H9 (cell line): ENCODE measurements at regions not wholly inside any gene's neighbourhood (a gene's known extent, or its start where the extent isn't known, plus 50 kb on each side); places are given as distances from the start of the nearest gene placed in this dataset.

Source experiments
- DNase-seq: peaks from one replicate; pipeline ENCODE4 v3.0.0-alpha.2; 2017
- H2AFZ ChIP-seq: one replicate; pipeline ENCODE4 v1.6.1; 2013; ENCODE audit warnings: mild to moderate bottlenecking, low read length, control low read depth, moderate library complexity
- H2AK5ac ChIP-seq: 2 replicates; pipeline ENCODE4 v1.6.1; 2013; ENCODE audit warnings: low read length, control low read depth, mixed read lengths; ENCODE audit not compliant: insufficient read length
- H2BK120ac ChIP-seq: one replicate; pipeline ENCODE4 v1.6.1; 2013; ENCODE audit warnings: low read depth, mild to moderate bottlenecking, low read length, control low read depth, inconsistent platforms; ENCODE audit not compliant: poor library complexity, severe bottlenecking
- H2BK12ac ChIP-seq: 2 replicates; pipeline ENCODE4 v1.6.1; 2013; ENCODE audit warnings: low read length, control low read depth, mixed read lengths, low read depth; ENCODE audit not compliant: insufficient read length
- H2BK15ac ChIP-seq: 2 replicates; pipeline ENCODE4 v1.6.1; 2013; ENCODE audit warnings: low read depth, low read length, control low read depth
- H2BK20ac ChIP-seq: one replicate; pipeline ENCODE4 v1.6.1; 2013; ENCODE audit warnings: low read depth, mild to moderate bottlenecking, low read length, control low read depth, inconsistent platforms; ENCODE audit not compliant: poor library complexity, severe bottlenecking
- H2BK5ac ChIP-seq: 2 replicates; pipeline ENCODE4 v1.6.1; 2013; ENCODE audit warnings: low read length, control low read depth, mixed read lengths; ENCODE audit not compliant: insufficient read length
- H3K14ac ChIP-seq: 2 replicates; pipeline ENCODE4 v1.6.1; 2013; ENCODE audit warnings: low read length, control low read depth; ENCODE audit not compliant: insufficient read depth
- H3K18ac ChIP-seq: 2 replicates; pipeline ENCODE4 v1.6.1; 2013; ENCODE audit warnings: low read depth, mild to moderate bottlenecking, mixed read lengths, low read length, control low read depth; ENCODE audit not compliant: insufficient read length
- H3K23ac ChIP-seq: 2 replicates; pipeline ENCODE4 v1.6.1; 2013; ENCODE audit warnings: low read length, control low read depth, mixed read lengths, low read depth; ENCODE audit not compliant: insufficient read length
- H3K23me2 ChIP-seq: 2 replicates; pipeline ENCODE4 v1.6.1; 2013; ENCODE audit warnings: low read depth, mild to moderate bottlenecking, mixed read lengths, low read length, control low read depth; ENCODE audit not compliant: insufficient read length, poor library complexity, severe bottlenecking
- H3K27ac ChIP-seq: 2 replicates; pipeline ENCODE4 v1.5.1; 2013; ENCODE audit warnings: low read length, control low read depth, mixed read lengths, low read depth; ENCODE audit not compliant: insufficient read length
- H3K27me3 ChIP-seq: 2 replicates; pipeline ENCODE4 v1.6.1; 2013; ENCODE audit warnings: low read length, control low read depth, inconsistent platforms; ENCODE audit not compliant: insufficient read depth
- H3K4ac ChIP-seq: 2 replicates; pipeline ENCODE4 v1.6.1; 2013; ENCODE audit warnings: low read depth, mild to moderate bottlenecking, control low read depth, inconsistent platforms, low read length, moderate library complexity
- H3K4me1 ChIP-seq: 2 replicates; pipeline ENCODE4 v1.6.1; 2013; ENCODE audit warnings: low read length, control low read depth, inconsistent platforms; ENCODE audit not compliant: insufficient read depth
- H3K4me2 ChIP-seq: 2 replicates; pipeline ENCODE4 v1.6.1; 2013; ENCODE audit warnings: low read length, control low read depth, mixed read lengths; ENCODE audit not compliant: insufficient read length, insufficient read depth
- H3K56ac ChIP-seq: 2 replicates; pipeline ENCODE4 v1.6.1; 2013; ENCODE audit warnings: low read depth, mild to moderate bottlenecking, mixed read lengths, low read length, control low read depth; ENCODE audit not compliant: insufficient read length
- H3K79me1 ChIP-seq: 2 replicates; pipeline ENCODE4 v1.6.1; 2013; ENCODE audit warnings: low read depth, mild to moderate bottlenecking, moderate library complexity, low read length, control low read depth, inconsistent platforms; ENCODE audit not compliant: insufficient read depth, poor library complexity, severe bottlenecking
- H3K79me2 ChIP-seq: 2 replicates; pipeline ENCODE4 v1.6.1; 2013; ENCODE audit warnings: low read length, control low read depth, inconsistent platforms; ENCODE audit not compliant: insufficient read depth
- H3K9ac ChIP-seq: 2 replicates; pipeline ENCODE4 v1.6.1; 2013; ENCODE audit warnings: low read length, control low read depth, mixed read lengths; ENCODE audit not compliant: insufficient read length; ENCODE audit errors: extremely low read depth
- H3K9me3 ChIP-seq: one replicate; pipeline ENCODE4 v1.6.1; 2013; ENCODE audit warnings: low read depth, low read length, inconsistent platforms; ENCODE audit not compliant: control insufficient read depth
- H3T11ph ChIP-seq: one replicate; pipeline ENCODE4 v1.6.1; 2013; ENCODE audit warnings: mild to moderate bottlenecking, low read length, control low read depth, inconsistent platforms
- H4K20me1 ChIP-seq: one replicate; pipeline ENCODE4 v1.6.1; 2013; ENCODE audit not compliant: control insufficient read depth, insufficient read length, insufficient read depth
- H4K5ac ChIP-seq: 2 replicates; pipeline ENCODE4 v1.6.1; 2013; ENCODE audit warnings: low read depth, mild to moderate bottlenecking, mixed read lengths, low read length, control low read depth; ENCODE audit not compliant: insufficient read length
- H4K8ac ChIP-seq: replicated peaks from 2 replicates; pipeline ENCODE4 v1.6.1; 2013; ENCODE audit warnings: low read length, control low read depth, mixed read lengths, low read depth; ENCODE audit not compliant: insufficient read length
- H4K91ac ChIP-seq: 2 replicates; pipeline ENCODE4 v1.6.1; 2013; ENCODE audit warnings: low read depth, mild to moderate bottlenecking, moderate library complexity, mixed read lengths, low read length, control low read depth; ENCODE audit not compliant: insufficient read length
- H3K27ac Mint-ChIP-seq, 3 experiments: 2 replicates in 2 of 3; 3 replicates in 1 of 3; pipeline ENCODE4 v1.8.0; 2020 to 2021; ENCODE audit warnings: mixed read lengths in 3 of 3, mild to moderate bottlenecking in 1 of 3, moderate library complexity in 1 of 3
- H3K27me3 Mint-ChIP-seq: 2 replicates; pipeline ENCODE4 v1.8.0; 2021; ENCODE audit warnings: low read depth, mild to moderate bottlenecking, moderate library complexity, mixed read lengths
- H3K36me3 Mint-ChIP-seq, 3 experiments: 2 replicates in 2 of 3; 3 replicates in 1 of 3; pipeline ENCODE4 v1.8.0; 2020 to 2021; ENCODE audit warnings: low read depth in 3 of 3, mixed read lengths in 3 of 3; ENCODE audit not compliant: insufficient read depth in 1 of 3
- H3K4me1 Mint-ChIP-seq, 2 experiments: 2 replicates each; pipeline ENCODE4 v1.8.0; 2020; ENCODE audit warnings: mixed read lengths in 2 of 2
- H3K4me3 Mint-ChIP-seq, 2 experiments: 2 replicates in 1 of 2; 3 replicates in 1 of 2; pipeline ENCODE4 v1.8.0; 2020 to 2021; ENCODE audit warnings: mild to moderate bottlenecking in 2 of 2, mixed read lengths in 2 of 2, moderate library complexity in 1 of 2
- H3K9me3 Mint-ChIP-seq, 2 experiments: 2 replicates in 1 of 2; 3 replicates in 1 of 2; pipeline ENCODE4 v1.8.0; 2020; ENCODE audit warnings: mild to moderate bottlenecking in 2 of 2, mixed read lengths in 2 of 2, moderate library complexity in 1 of 2
- CTCF ChIP-seq: fragments of 200-600 bp; sonication (generic); conservative IDR thresholded peaks from 3 replicates; pipeline ENCODE4 v1.8.0; 2021; ENCODE audit warnings: antibody characterized with exemption, mild to moderate bottlenecking
- WGBS: extraction: QIAGEN DNeasy Blood & Tissue Kit; methylation state at CpG from one replicate; pipeline ENCODE4 v1.1.7; 2013; ENCODE audit warnings: missing lambda C conversion rate, low lambda C conversion rate, mixed read lengths; ENCODE audit not compliant: insufficient read length; ENCODE audit errors: extremely low coverage; 5-methylcytosine and 5-hydroxymethylcytosine counted together

- no CpG with 5 or more reads among the region's 2 CpGs for WGBS
- Histone ChIP-seq H2BK120ac (no peak overlapping the region), H3K27ac (no peak overlapping the region)
Observed at GRCh38 chr2:58607448-58607847, 366.3 kb upstream of the FANCL start.

More at GRCh38 chr2:58607448-58607847, 366.3 kb upstream of the FANCL start:
- Histone ChIP-seq H3K79me2 (no peaks in the 10 kb centered on the region), H3K18ac (no peak overlapping the region), H3K9me3 (no peaks in the 10 kb centered on the region), H2BK12ac (no peak overlapping the region), H4K8ac (no peak overlapping the region), H3K23me2 (no peaks in the 10 kb centered on the region), H2AFZ (no peak overlapping the region), H2AK5ac (no peak overlapping the region), H4K20me1 (no peaks in the 10 kb centered on the region), H4K91ac (no peak overlapping the region), H3K4ac (no peak overlapping the region), H3K9ac (no peak overlapping the region), H3K56ac (no peak overlapping the region), H3K79me1 (no peaks in the 10 kb centered on the region), H2BK20ac (no peak overlapping the region), H2BK15ac (no peak overlapping the region), H3K4me2 (no peak overlapping the region), H3T11ph (no peak overlapping the region), H3K4me1 (no peaks in the 10 kb centered on the region), H3K23ac (no peak overlapping the region), H4K5ac (no peak overlapping the region), H2BK5ac (no peak overlapping the region), H3K27me3 (no peaks in the 10 kb centered on the region), H3K14ac (no peak overlapping the region)
- Mint-ChIP-seq H3K4me3 (no peak overlapping the region), H3K27me3 (no peaks in the 10 kb centered on the region), H3K27ac (no peak overlapping the region), H3K4me1 (peaks cover 8 to 9% of the 10 kb centered on the region in 2 experiments), H3K9me3 (no peaks in the 10 kb centered on the region), H3K36me3 (no peaks in the 10 kb centered on the region)
- no peak for TF ChIP-seq CTCF
- no peak for DNase-seq
